ENCODE measurements at regions not wholly inside any gene's neighbourhood (a gene's known extent, or its start where the extent isn't known, plus 50 kb on each side); places are given as distances from the start of the nearest gene placed in this dataset.

GRCh38 chrX:148229801-148230303, 248.7 kb downstream of the FMR1NB start:
- H3K79me2 ChIP-seq (ENCODE audit: control insufficient read depth, insufficient read depth, low read length) = no peaks in the 10 kb centered on the region
- H3K9me1 ChIP-seq (replicated peaks; ENCODE audit: control insufficient read depth, extremely low read depth, insufficient read depth, low read length) = no peaks in the 10 kb centered on the region
- TF ChIP-seq POLR2A (IDR thresholded peaks at IDR 0.05; ENCODE audit: low read depth, low read length) (no peak), JUN (IDR thresholded peaks at IDR 0.05; ENCODE audit: borderline replicate concordance, insufficient read depth, insufficient read length, low read depth) (no peak), EZH2 (IDR thresholded peaks at IDR 0.05; ENCODE audit: borderline replicate concordance, low read depth, low read length, severe bottlenecking) (no peak), MAX (IDR thresholded peaks at IDR 0.05; ENCODE audit: insufficient read depth, insufficient read length) (no peak), POLR2AphosphoS5 (IDR thresholded peaks at IDR 0.05; ENCODE audit: insufficient read depth, low read depth, low read length) (no peak), FOS (IDR thresholded peaks at IDR 0.05; ENCODE audit: borderline replicate concordance, insufficient read depth, low read length) (no peak), GATA2 (IDR thresholded peaks at IDR 0.05; ENCODE audit: insufficient read depth, insufficient read length, low read depth, low read length) (no peak), MYC (IDR thresholded peaks at IDR 0.05; ENCODE audit: low read depth, low read length) (no peak)
- TF ChIP-seq, protein P1, sequence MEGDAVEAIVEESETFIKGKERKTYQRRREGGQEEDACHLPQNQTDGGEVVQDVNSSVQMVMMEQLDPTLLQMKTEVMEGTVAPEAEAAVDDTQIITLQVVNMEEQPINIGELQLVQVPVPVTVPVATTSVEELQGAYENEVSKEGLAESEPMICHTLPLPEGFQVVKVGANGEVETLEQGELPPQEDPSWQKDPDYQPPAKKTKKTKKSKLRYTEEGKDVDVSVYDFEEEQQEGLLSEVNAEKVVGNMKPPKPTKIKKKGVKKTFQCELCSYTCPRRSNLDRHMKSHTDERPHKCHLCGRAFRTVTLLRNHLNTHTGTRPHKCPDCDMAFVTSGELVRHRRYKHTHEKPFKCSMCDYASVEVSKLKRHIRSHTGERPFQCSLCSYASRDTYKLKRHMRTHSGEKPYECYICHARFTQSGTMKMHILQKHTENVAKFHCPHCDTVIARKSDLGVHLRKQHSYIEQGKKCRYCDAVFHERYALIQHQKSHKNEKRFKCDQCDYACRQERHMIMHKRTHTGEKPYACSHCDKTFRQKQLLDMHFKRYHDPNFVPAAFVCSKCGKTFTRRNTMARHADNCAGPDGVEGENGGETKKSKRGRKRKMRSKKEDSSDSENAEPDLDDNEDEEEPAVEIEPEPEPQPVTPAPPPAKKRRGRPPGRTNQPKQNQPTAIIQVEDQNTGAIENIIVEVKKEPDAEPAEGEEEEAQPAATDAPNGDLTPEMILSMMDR (IDR thresholded peaks at IDR 0.05; ENCODE audit: extremely low read depth in 1 of 2, insufficient read depth in 1 of 2, low read depth in 1 of 2, low read length in 2 of 2) = no peak
- intact Hi-C loops (cut with micrococcal nuclease) (no loop called here), dilution Hi-C loops (cut with MboI; ENCODE audit: extremely low pct_ligation_motif_present, low sequenced_read_pairs) (no loop called here)
- H4K20me1 ChIP-seq (replicated peaks; ENCODE audit: control insufficient read depth, extremely low read depth, insufficient read depth, low read length) = no peaks in the 10 kb centered on the region
- H3K4me3 ChIP-seq (replicated peaks in 1 of 3; ENCODE audit: insufficient read depth in 1 of 3, low read depth in 1 of 3, low read length in 3 of 3) = no peak overlapping the region
- H3K36me3 ChIP-seq (ENCODE audit: control insufficient read depth in 2 of 2, extremely low read depth in 1 of 2, insufficient read depth in 2 of 2, low read length in 2 of 2) = no peaks in the 10 kb centered on the region
- no peak for FAIRE-seq
- H3K9me3 ChIP-seq (replicated peaks; ENCODE audit: control insufficient read depth, insufficient read depth, low read length) = no peaks in the 10 kb centered on the region
- no peak overlapping the region for H3K9ac ChIP-seq (replicated peaks; ENCODE audit: extremely low read depth, insufficient read depth, low read length)
- no peaks in the 10 kb centered on the region for H3K4me1 ChIP-seq (ENCODE audit: control insufficient read depth, extremely low read depth, insufficient read depth, low read length)
- H3K4me2 ChIP-seq (ENCODE audit: insufficient read depth, low read length) = no peak overlapping the region
- ChIA-PET POLR2A (no interaction called here), CTCF (no interaction called here)
- no TSS peak for BruUV-seq (replicated peaks)
- no peak for DNase-seq (ENCODE audit: low read depth, low spot score)
- H2AFZ ChIP-seq (ENCODE audit: low read depth, low read length) = no peak overlapping the region
- no peaks in the 10 kb centered on the region for H3K27me3 ChIP-seq (ENCODE audit: control insufficient read depth in 2 of 2, insufficient read depth in 2 of 2, low read length in 2 of 2)
- no peak overlapping the region for H3K27ac ChIP-seq (ENCODE audit: insufficient read depth, low read depth, low read length)

All from endothelial cell of umbilical vein (primary cell).